Smooth muscle cell (in vitro differentiated cells): ENCODE measurements at regions not wholly inside any gene's neighbourhood (a gene's known extent, or its start where the extent isn't known, plus 50 kb on each side); places are given as distances from the start of the nearest gene placed in this dataset.
"Not testable (repeated sequence)": the region's sequence is repeated elsewhere in the genome, so short reads cannot be mapped to it uniquely, and the experiment has no call there.

Experiments
- DNase-seq: peaks from one replicate; lab custom pipeline; 2025; ENCODE audit not compliant: unreplicated experiment; lab: John Stamatoyannopoulos, UW
- H2AFZ ChIP-seq: fragments of 200-600 bp; sonication (generic); 2 replicates; pipeline ENCODE4 v1.6.0; 2016; ENCODE audit warnings: antibody characterized with exemption, low read depth, mild to moderate bottlenecking
- H3F3A ChIP-seq: fragments of 200-600 bp; sonication (generic); 2 replicates; pipeline ENCODE4 v1.6.0; 2017; ENCODE audit warnings: antibody characterized with exemption, low read depth
- H3K27ac ChIP-seq: fragments of 200-600 bp; sonication (generic); 2 replicates; pipeline ENCODE4 v1.5.1; 2016; ENCODE audit warnings: low read depth, mild to moderate bottlenecking
- H3K27me3 ChIP-seq: fragments of 200-600 bp; sonication (generic); 2 replicates; pipeline ENCODE4 v1.6.1; 2016; ENCODE audit warnings: low read depth, mild to moderate bottlenecking
- H3K36me3 ChIP-seq: fragments of 200-600 bp; sonication (generic); 2 replicates; pipeline ENCODE4 v1.5.1; 2016; ENCODE audit warnings: low read depth
- H3K4me1 ChIP-seq: fragments of 200-600 bp; sonication (generic); 2 replicates; pipeline ENCODE4 v1.5.1; 2016; ENCODE audit warnings: low read depth
- H3K4me2 ChIP-seq: fragments of 200-600 bp; sonication (generic); 2 replicates; pipeline ENCODE4 v1.6.0; 2016; ENCODE audit warnings: mild to moderate bottlenecking
- H3K4me3 ChIP-seq: fragments of 200-600 bp; sonication (generic); 2 replicates; pipeline ENCODE4 v1.5.1; 2016; ENCODE audit warnings: mild to moderate bottlenecking
- H3K79me2 ChIP-seq: fragments of 200-600 bp; sonication (generic); 2 replicates; pipeline ENCODE4 v1.6.0; 2016; ENCODE audit warnings: low read depth, mild to moderate bottlenecking
- H3K9ac ChIP-seq: fragments of 200-600 bp; sonication (generic); 2 replicates; pipeline ENCODE4 v1.6.0; 2016; ENCODE audit warnings: low read depth
- H3K9me3 ChIP-seq: fragments of 200-600 bp; sonication (generic); replicated peaks from 2 replicates; pipeline ENCODE4 v1.5.1; 2016; ENCODE audit warnings: low read depth
- H4K20me1 ChIP-seq: fragments of 200-600 bp; sonication (generic); 2 replicates; pipeline ENCODE4 v1.6.0; 2016; ENCODE audit warnings: low read depth
- WGBS: methylation state at CpG from one replicate; pipeline ENCODE4 v1.1.7; 2016; ENCODE audit warnings: low lambda C conversion rate; 5-methylcytosine and 5-hydroxymethylcytosine counted together
- TF ChIP-seq, protein P1 (sequence below): fragments of 200-600 bp; sonication (generic); IDR thresholded peaks from 2 replicates; pipeline ENCODE4 v1.5.1; 2017; ENCODE audit warnings: borderline replicate concordance, mild to moderate bottlenecking, antibody characterized with exemption; ENCODE audit not compliant: insufficient read depth, poor library complexity, severe bottlenecking

DNA sequence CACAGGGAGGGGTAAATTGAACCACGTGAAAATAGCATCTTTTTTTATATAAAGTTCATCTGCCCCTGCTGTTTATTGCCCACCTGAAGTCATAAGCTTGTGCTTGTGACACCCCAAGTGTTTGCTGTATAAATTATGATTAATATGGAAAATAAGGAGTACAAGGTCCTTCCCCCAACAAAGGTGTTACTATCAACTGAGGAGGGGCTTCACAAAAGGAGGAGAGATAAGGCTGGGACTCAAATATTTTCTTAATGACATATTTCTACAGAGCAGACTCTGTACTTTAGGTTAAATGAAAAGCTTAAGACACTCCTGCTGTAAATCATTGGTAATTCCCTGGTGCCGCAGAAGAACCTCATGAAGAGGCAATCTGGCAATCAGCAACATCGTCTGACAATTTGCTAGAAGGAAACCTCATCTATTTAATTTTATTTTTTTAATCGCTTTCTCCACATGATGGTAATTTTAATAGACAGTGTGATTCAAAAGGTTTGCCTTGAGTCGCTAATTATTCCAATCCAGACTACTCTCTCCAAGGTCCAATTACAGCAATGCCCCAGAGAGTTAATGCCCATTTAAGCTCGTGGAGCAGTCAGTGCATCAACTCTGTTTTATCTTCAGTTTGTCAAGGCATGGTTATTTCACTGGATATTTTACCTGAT lies 1432.4 kb downstream of the FAM181B start:
- H2AFZ ChIP-seq = no peak overlapping the region
- no peaks in the 10 kb centered on the region for H3K36me3 ChIP-seq
- no peak for DNase-seq
- no peak overlapping the region for H3K4me3 ChIP-seq
- no peak overlapping the region for H3K9ac ChIP-seq
- H4K20me1 ChIP-seq = no peaks in the 10 kb centered on the region
- H3K9me3 ChIP-seq = no peaks in the 10 kb centered on the region
- no peaks in the 10 kb centered on the region for H3K4me1 ChIP-seq
- H3K27me3 ChIP-seq = no peaks in the 10 kb centered on the region
- H3K27ac ChIP-seq = no peak overlapping the region
- WGBS = 82% methylated on average over 6 of the region's 6 CpGs
- H3K79me2 ChIP-seq = no peaks in the 10 kb centered on the region
- TF ChIP-seq, protein P1, sequence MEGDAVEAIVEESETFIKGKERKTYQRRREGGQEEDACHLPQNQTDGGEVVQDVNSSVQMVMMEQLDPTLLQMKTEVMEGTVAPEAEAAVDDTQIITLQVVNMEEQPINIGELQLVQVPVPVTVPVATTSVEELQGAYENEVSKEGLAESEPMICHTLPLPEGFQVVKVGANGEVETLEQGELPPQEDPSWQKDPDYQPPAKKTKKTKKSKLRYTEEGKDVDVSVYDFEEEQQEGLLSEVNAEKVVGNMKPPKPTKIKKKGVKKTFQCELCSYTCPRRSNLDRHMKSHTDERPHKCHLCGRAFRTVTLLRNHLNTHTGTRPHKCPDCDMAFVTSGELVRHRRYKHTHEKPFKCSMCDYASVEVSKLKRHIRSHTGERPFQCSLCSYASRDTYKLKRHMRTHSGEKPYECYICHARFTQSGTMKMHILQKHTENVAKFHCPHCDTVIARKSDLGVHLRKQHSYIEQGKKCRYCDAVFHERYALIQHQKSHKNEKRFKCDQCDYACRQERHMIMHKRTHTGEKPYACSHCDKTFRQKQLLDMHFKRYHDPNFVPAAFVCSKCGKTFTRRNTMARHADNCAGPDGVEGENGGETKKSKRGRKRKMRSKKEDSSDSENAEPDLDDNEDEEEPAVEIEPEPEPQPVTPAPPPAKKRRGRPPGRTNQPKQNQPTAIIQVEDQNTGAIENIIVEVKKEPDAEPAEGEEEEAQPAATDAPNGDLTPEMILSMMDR = no peak
- H3F3A ChIP-seq = no peaks in the 10 kb centered on the region
- no peak overlapping the region for H3K4me2 ChIP-seq

- DNase-seq = no peak
- H3K27me3 ChIP-seq = no peaks in the 10 kb centered on the region
- H3K27ac ChIP-seq = no peak overlapping the region
- no peaks in the 10 kb centered on the region for H3K9me3 ChIP-seq
- TF ChIP-seq, protein P1 = no peak
- H3K4me3 ChIP-seq = no peak overlapping the region
- H2AFZ ChIP-seq = no peak overlapping the region
- H3K79me2 ChIP-seq = no peaks in the 10 kb centered on the region
- H3K36me3 ChIP-seq = no peaks in the 10 kb centered on the region
- H3K4me2 ChIP-seq = no peak overlapping the region
- no peaks in the 10 kb centered on the region for H3F3A ChIP-seq
- no peak overlapping the region for H3K9ac ChIP-seq
- H3K4me1 ChIP-seq = no peaks in the 10 kb centered on the region
- no peaks in the 10 kb centered on the region for H4K20me1 ChIP-seq
- 78% methylated on average over 5 of the region's 5 CpGs for WGBS
Measured at GRCh38 chr11:81286959-81287358, 1446.7 kb downstream of the FAM181B start.

- Histone ChIP-seq H3K9ac (no peak overlapping the region), H3K9me3 (no peaks in the 10 kb centered on the region), H3K27ac (no peak overlapping the region), H3K36me3 (no peaks in the 10 kb centered on the region), H3F3A (no peaks in the 10 kb centered on the region), H3K27me3 (no peaks in the 10 kb centered on the region), H4K20me1 (no peaks in the 10 kb centered on the region), H2AFZ (no peak overlapping the region), H3K4me1 (no peaks in the 10 kb centered on the region), H3K79me2 (no peaks in the 10 kb centered on the region), H3K4me3 (no peak overlapping the region), H3K4me2 (no peak overlapping the region)
- no peak for DNase-seq
- TF ChIP-seq, protein P1 = no peak
Measured at GRCh38 chr11:81286550-81286949, 1447.1 kb downstream of the FAM181B start.

- not testable (repeated sequence) for H3K4me1 ChIP-seq, H3K27me3 ChIP-seq, H3K4me2 ChIP-seq, DNase-seq, H3K9ac ChIP-seq, H3K9me3 ChIP-seq, H4K20me1 ChIP-seq, H3K79me2 ChIP-seq, H3K4me3 ChIP-seq, H3K27ac ChIP-seq, H3F3A ChIP-seq, H2AFZ ChIP-seq, H3K36me3 ChIP-seq
- 92% methylated on average over 1 of the region's 1 CpG for WGBS
Measured at GRCh38 chr11:81280228-81280627, 1453.4 kb downstream of the FAM181B start.
